Sigmoid colon (tissue), 6 donors: ENCODE measurements at regions not wholly inside any gene's neighbourhood (a gene's known extent, or its start where the extent isn't known, plus 50 kb on each side); places are given as distances from the start of the nearest gene placed in this dataset.

ENCODE experiments used
- DNase-seq: peaks from one replicate; pipeline ENCODE4 v3.0.0-alpha.2; 2019
- H3K27ac ChIP-seq, 4 donors: fragments of 200-600 bp; sonication (generic); one replicate each; pipeline ENCODE4 v1.5.1; 2016 to 2019; ENCODE audit warnings: mild to moderate bottlenecking in 1 of 4
- H3K27me3 ChIP-seq, 3 donors: fragments of 200-600 bp; sonication (generic); one replicate each; pipeline ENCODE4 v1.5.1; 2019; ENCODE audit warnings: mild to moderate bottlenecking in 1 of 3
- H3K36me3 ChIP-seq, 4 donors: fragments of 200-600 bp; sonication (generic); one replicate each; pipeline ENCODE4 v1.5.1; 2016 to 2019
- H3K4me1 ChIP-seq, 4 donors: fragments of 200-600 bp; sonication (generic); one replicate each; pipeline ENCODE4 v1.5.1; 2017 to 2019
- H3K4me3 ChIP-seq, 4 donors: fragments of 200-600 bp; sonication (generic); one replicate each; pipeline ENCODE4 v1.5.1; 2017 to 2019; ENCODE audit warnings: mild to moderate bottlenecking in 2 of 4, moderate library complexity in 1 of 4
- H3K9me3 ChIP-seq, 4 donors: fragments of 200-600 bp in 3 of 4; sonication (generic) in 3 of 4; one replicate each; pipeline versions ENCODE4 v1.5.1 to v1.6.1; 2013 to 2019
- CTCF ChIP-seq, 4 experiments: fragments of 450-650 bp in 3 of 4; fragments of 200-600 bp in 1 of 4; IDR thresholded peaks; one replicate each; pipeline ENCODE4 v1.5.1; 2016 to 2019; ENCODE audit warnings: antibody characterized with exemption in 4 of 4, mild to moderate bottlenecking in 3 of 4, moderate library complexity in 2 of 4
- EP300 ChIP-seq, 4 donors: sonication (generic); formaldehyde crosslinking; IDR thresholded peaks; one replicate each; pipeline ENCODE4 v1.6.1; 2017; ENCODE audit warnings: antibody characterized with exemption in 4 of 4
- POLR2A ChIP-seq, 2 donors: fragments of 450-650 bp; IDR thresholded peaks; one replicate each; pipeline ENCODE4 v1.6.1; 2016; ENCODE audit warnings: antibody characterized with exemption in 2 of 2, mild to moderate bottlenecking in 2 of 2, moderate library complexity in 2 of 2
- POLR2AphosphoS5 ChIP-seq, 4 donors: sonication (generic); formaldehyde crosslinking; IDR thresholded peaks; one replicate each; pipeline ENCODE4 v1.6.1; 2017; ENCODE audit warnings: antibody characterized with exemption in 4 of 4
- WGBS, 2 donors: extraction: QIAGEN DNeasy Blood & Tissue Kit; methylation state at CpG; one replicate each; pipeline ENCODE4 v1.1.7; 2013; 5-methylcytosine and 5-hydroxymethylcytosine counted together
- intact Hi-C: fragments of 100-400 bp; cut with DNase I; formaldehyde crosslinking; loops from one replicate; pipeline ENCODE4 v1.15.1; 2023
- donor health status: healthy with polysubstance abuse.
- donor health status: healthy.

DNA sequence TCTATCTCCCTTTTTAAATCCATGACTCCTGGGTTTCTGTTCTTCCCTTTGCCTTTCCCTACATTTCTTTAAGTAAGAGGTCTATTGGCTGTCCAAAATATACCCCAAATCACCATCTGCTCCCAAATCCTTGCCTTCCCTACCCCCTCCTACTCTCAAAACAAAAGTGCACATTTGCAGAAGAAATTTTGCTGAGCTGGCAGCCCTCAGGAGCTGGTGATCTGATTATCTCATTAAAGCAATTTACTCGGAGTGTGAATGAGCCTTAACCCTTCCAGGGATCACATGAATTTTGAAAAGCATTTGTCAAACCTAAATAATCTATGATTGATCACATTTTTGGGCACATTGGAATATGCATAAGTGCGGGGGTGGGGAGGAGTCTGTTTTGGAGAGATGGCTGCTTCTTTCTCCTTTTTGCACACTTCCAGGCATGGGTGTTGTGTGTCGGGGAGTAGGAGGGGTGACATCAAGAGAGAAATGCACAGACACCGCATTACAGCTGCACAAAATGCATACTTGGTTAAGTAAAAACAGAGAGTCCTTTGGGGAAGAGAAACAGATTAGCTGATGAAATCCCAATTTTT lies 892.6 kb downstream of the TUSC7 start:
- H3K4me1 ChIP-seq = peaks cover 0 to 14% (median 2%) of the 10 kb centered on the region in 4 donors
- no peaks in the 10 kb centered on the region for H3K9me3 ChIP-seq
- TF ChIP-seq POLR2A (IDR thresholded peaks at IDR 0.05) (no peak), POLR2AphosphoS5 (IDR thresholded peaks at IDR 0.05) (no peak), EP300 (IDR thresholded peaks at IDR 0.05) (no peak), CTCF (IDR thresholded peaks at IDR 0.05) (no peak)
- no peaks in the 10 kb centered on the region for H3K27me3 ChIP-seq
- no peak overlapping the region for H3K27ac ChIP-seq
- WGBS, 2 donors = 72 to 82% methylated on average over 4 of the region's 4 CpGs
- H3K36me3 ChIP-seq = no peaks in the 10 kb centered on the region
- intact Hi-C loops = no loop called here
- no peak overlapping the region for H3K4me3 ChIP-seq
- DNase-seq = no peak

- intact Hi-C loops = no loop called here
- Histone ChIP-seq H3K4me1 (peaks cover 0 to 8% (median under 1%) of the 10 kb centered on the region in 4 donors), H3K36me3 (no peaks in the 10 kb centered on the region), H3K27me3 (no peaks in the 10 kb centered on the region), H3K27ac (no peak overlapping the region), H3K4me3 (no peak overlapping the region), H3K9me3 (no peaks in the 10 kb centered on the region)
- WGBS, 2 donors = 18 to 31% methylated on average over 3 of the region's 3 CpGs
- TF ChIP-seq POLR2AphosphoS5 (IDR thresholded peaks at IDR 0.05) (no peak), POLR2A (IDR thresholded peaks at IDR 0.05) (no peak), CTCF (IDR thresholded peaks at IDR 0.05) (no peak), EP300 (IDR thresholded peaks at IDR 0.05) (no peak)
- no peak for DNase-seq
Observed at GRCh38 chr3:117603097-117603496, 893.5 kb downstream of the TUSC7 start.

- H3K4me1 ChIP-seq = no peaks in the 10 kb centered on the region
- TF ChIP-seq CTCF (IDR thresholded peaks at IDR 0.05) (no peak), POLR2A (IDR thresholded peaks at IDR 0.05) (no peak), EP300 (IDR thresholded peaks at IDR 0.05) (no peak), POLR2AphosphoS5 (IDR thresholded peaks at IDR 0.05) (no peak)
- WGBS, 2 donors = 71 to 72% methylated on average over 2 of the region's 2 CpGs
- no peaks in the 10 kb centered on the region for H3K9me3 ChIP-seq
- no peak overlapping the region for H3K4me3 ChIP-seq
- no peak for DNase-seq
- H3K36me3 ChIP-seq = no peaks in the 10 kb centered on the region
- no peaks in the 10 kb centered on the region for H3K27me3 ChIP-seq
- intact Hi-C loops = no loop called here
- H3K27ac ChIP-seq = no peak overlapping the region
Observed at GRCh38 chr3:117606866-117607265, 897.3 kb downstream of the TUSC7 start.

DNA sequence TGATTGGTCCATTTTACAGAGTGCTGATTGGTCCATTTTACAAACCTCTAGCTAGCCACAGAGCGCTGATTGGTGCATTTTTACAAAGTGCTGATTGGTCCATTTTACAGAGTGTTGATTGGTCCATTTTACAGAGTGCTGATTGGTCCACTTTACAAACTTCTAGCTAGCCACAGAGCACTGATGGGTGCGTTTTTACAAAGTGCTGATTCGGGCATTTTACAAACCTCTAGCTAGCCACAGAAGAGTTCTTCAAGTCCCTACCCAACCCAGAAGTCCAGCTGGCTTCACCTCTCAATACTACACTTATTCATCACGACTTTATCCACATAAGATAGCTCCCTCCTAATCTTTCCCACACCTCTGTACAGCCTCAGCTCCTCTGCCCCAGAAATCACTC lies 899.8 kb downstream of the TUSC7 start:
- H3K4me3 ChIP-seq = no peak overlapping the region
- TF ChIP-seq POLR2AphosphoS5 (IDR thresholded peaks at IDR 0.05) = no peak
- no peak for TF ChIP-seq CTCF (IDR thresholded peaks at IDR 0.05)
- TF ChIP-seq EP300 (IDR thresholded peaks at IDR 0.05) = no peak
- no peaks in the 10 kb centered on the region for H3K27me3 ChIP-seq
- no peak overlapping the region for H3K27ac ChIP-seq
- H3K36me3 ChIP-seq = no peaks in the 10 kb centered on the region
- H3K4me1 ChIP-seq = no peaks in the 10 kb centered on the region
- 61 to 66% methylated on average over 4 of the region's 4 CpGs for WGBS, 2 donors
- no peak for DNase-seq
- intact Hi-C loops = no loop called here
- no peaks in the 10 kb centered on the region for H3K9me3 ChIP-seq

DNA sequence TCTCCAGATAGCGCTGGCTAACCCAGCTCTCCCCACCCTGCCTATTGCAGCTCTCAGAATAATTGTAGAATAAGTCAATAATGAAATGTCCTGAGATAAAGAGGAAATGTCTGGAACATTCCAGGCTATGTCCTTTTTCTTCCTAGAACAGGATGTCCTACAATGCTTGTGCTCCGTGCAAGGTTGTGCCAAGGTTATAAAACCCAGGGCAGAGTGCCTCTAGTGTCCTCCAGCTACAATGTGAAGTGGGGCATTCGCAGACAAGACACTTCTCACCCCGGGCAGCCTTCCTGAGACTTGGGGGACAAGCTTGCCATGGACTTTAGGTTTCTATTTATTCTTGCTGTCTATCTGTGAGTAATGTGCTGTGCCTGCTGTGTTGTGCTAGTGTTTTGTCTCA lies 900.6 kb downstream of the TUSC7 start:
- Histone ChIP-seq H3K27me3 (no peaks in the 10 kb centered on the region), H3K4me1 (no peaks in the 10 kb centered on the region), H3K27ac (no peak overlapping the region), H3K36me3 (no peaks in the 10 kb centered on the region), H3K9me3 (no peaks in the 10 kb centered on the region), H3K4me3 (no peak overlapping the region)
- 73 to 75% methylated on average over 4 of the region's 4 CpGs for WGBS, 2 donors
- intact Hi-C loops = no loop called here
- TF ChIP-seq POLR2AphosphoS5 (IDR thresholded peaks at IDR 0.05) (peak in 1 of 4 donors; percentile 12), EP300 (IDR thresholded peaks at IDR 0.05) (no peak)
- DNase-seq = no peak
